Left lung (tissue), 4 donors: ENCODE measurements at regions not wholly inside any gene's neighbourhood (a gene's known extent, or its start where the extent isn't known, plus 50 kb on each side); places are given as distances from the start of the nearest gene placed in this dataset.

Experiments used
- ATAC-seq: fragments of 200-7000 bp; cut with Tn5 transposase; one replicate; pipeline ENCODE4 v1.9.1; 2020; ENCODE audit warnings: moderate library complexity
- DNase-seq, 4 donors: peaks; one replicate each; pipeline ENCODE4 v3.0.0-alpha.2; 2013 to 2020
- H3K27ac ChIP-seq, 2 donors: fragments of 200-600 bp; sonication (generic) in 1 of 2; one replicate each; pipeline versions ENCODE4 v1.5.0 to v1.8.0; 2020 to 2021
- H3K27me3 ChIP-seq, 2 donors: fragments of 200-600 bp; sonication (generic) in 1 of 2; one replicate each; pipeline versions ENCODE4 v1.5.0 to v1.8.0; 2020 to 2021
- H3K36me3 ChIP-seq, 2 donors: fragments of 200-600 bp; sonication (generic) in 1 of 2; one replicate each; pipeline versions ENCODE4 v1.5.0 to v1.8.0; 2020 to 2021
- H3K4me1 ChIP-seq, 2 donors: fragments of 200-600 bp; one replicate each; pipeline ENCODE4 v1.8.0; 2021
- H3K4me3 ChIP-seq, 2 donors: fragments of 200-600 bp; sonication (generic) in 1 of 2; one replicate each; pipeline versions ENCODE4 v1.5.0 to v1.8.0; 2020 to 2021; ENCODE audit warnings: mild to moderate bottlenecking in 1 of 2
- H3K9me3 ChIP-seq, 2 donors: fragments of 200-600 bp; sonication (generic) in 1 of 2; one replicate each; pipeline versions ENCODE4 v1.5.0 to v1.8.0; 2020 to 2021
- CTCF ChIP-seq, 2 donors: fragments of 200-600 bp; sonication (generic) in 1 of 2; IDR thresholded peaks; one replicate each; pipeline versions ENCODE4 v1.5.0 to v1.8.0; 2021; ENCODE audit warnings: antibody characterized with exemption in 2 of 2
- intact Hi-C, 2 donors: fragments of 100-400 bp; cut with DNase I; formaldehyde crosslinking; loops; one replicate each; pipeline versions ENCODE4 v1.11.2 to v1.14.2; 2022
- donor health status: DM: no; HTN: yes; CAD: no.
- donor health status: DM: no; HTN: no; CAD: no.

DNA sequence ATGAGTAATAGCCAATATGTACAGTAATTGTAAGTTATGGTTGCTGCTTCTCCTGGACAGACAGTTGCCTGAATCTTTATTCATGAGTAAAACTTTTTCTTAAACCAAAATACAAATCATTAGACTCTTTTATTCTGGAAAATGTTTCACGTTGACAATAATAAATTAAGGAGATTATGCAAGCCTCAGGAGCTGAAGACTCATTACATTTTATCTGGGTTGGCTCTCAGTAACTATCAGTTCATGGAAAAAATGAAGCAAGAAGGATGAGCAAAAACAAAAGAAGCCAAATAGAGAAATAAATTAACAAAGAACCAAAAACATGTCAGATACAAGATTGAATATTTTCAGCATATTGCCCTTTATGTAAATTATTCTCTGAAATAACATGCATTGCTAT is 88.9 kb upstream of the PRR16 start:
- no peaks in the 10 kb centered on the region for H3K36me3 ChIP-seq
- H3K4me3 ChIP-seq = no peak overlapping the region
- no peak for DNase-seq
- no peak for ATAC-seq
- TF ChIP-seq CTCF (IDR thresholded peaks at IDR 0.05) = no peak
- intact Hi-C loops = no loop called here
- H3K4me1 ChIP-seq = no peaks in the 10 kb centered on the region
- H3K27me3 ChIP-seq = no peaks in the 10 kb centered on the region
- H3K9me3 ChIP-seq = peaks cover 0 to 27% of the 10 kb centered on the region in 2 donors
- no peak overlapping the region for H3K27ac ChIP-seq

DNA sequence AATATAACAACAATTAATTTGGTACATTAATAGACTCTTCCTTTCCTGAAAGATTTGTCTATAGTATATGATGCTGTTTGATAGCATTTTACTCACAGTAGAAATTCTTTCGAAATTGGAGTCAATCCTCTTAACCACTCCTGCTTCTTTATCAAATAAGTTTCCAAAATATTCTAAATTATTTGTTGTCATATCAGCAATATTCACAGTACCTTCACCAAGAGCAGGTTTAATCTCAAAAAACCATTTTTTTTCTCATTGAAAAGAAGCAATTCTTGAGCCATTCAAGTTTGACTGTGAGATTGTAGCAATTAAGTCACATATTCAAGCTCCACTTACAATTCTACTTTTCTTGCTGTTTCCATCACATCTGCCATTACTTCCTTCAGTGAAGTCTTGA is 83.5 kb upstream of the PRR16 start:
- ATAC-seq (no peak), DNase-seq (no peak)
- intact Hi-C loops = no loop called here
- no peaks in the 10 kb centered on the region for H3K4me1 ChIP-seq
- H3K9me3 ChIP-seq = peaks cover 0 to 27% of the 10 kb centered on the region in 2 donors
- no peak for TF ChIP-seq CTCF (IDR thresholded peaks at IDR 0.05)
- H3K27me3 ChIP-seq = no peaks in the 10 kb centered on the region
- no peak overlapping the region for H3K4me3 ChIP-seq
- H3K27ac ChIP-seq = no peak overlapping the region
- H3K36me3 ChIP-seq = no peaks in the 10 kb centered on the region

DNA sequence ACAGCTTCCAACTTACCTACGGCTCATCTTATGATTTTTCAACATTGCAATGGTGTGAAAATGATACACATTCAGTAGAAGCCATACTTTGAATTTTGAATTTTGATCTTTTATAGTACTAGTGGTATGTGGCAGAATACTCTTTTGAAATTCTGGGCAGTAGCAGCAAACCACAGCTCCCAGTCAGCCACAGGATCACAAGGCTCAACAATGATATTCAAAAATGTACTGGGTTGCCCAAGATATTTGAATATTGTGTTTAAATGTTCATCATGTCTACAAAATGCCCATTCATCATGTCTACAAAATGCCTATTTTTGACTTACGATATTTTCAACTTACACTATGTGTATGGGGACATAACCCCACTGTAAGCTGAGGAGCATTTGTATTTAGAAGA is 81.3 kb upstream of the PRR16 start:
- no peak overlapping the region for H3K27ac ChIP-seq
- H3K4me3 ChIP-seq = no peak overlapping the region
- H3K4me1 ChIP-seq = peaks cover 0 to 6% of the 10 kb centered on the region in 2 donors
- ATAC-seq (no peak), DNase-seq (no peak)
- H3K36me3 ChIP-seq = no peaks in the 10 kb centered on the region
- no peaks in the 10 kb centered on the region for H3K27me3 ChIP-seq
- no peak for TF ChIP-seq CTCF (IDR thresholded peaks at IDR 0.05)
- intact Hi-C loops = no loop called here
- peaks cover 0 to 21% of the 10 kb centered on the region in 2 donors for H3K9me3 ChIP-seq

GRCh38 chr5:120386981-120387380 is 77.1 kb upstream of the PRR16 start:
- H3K4me1 ChIP-seq = peaks cover 0 to 18% of the 10 kb centered on the region in 2 donors
- no peak overlapping the region for H3K27ac ChIP-seq
- no peak for DNase-seq
- H3K36me3 ChIP-seq = no peaks in the 10 kb centered on the region
- TF ChIP-seq CTCF (IDR thresholded peaks at IDR 0.05) = no peak
- H3K27me3 ChIP-seq = no peaks in the 10 kb centered on the region
- no peaks in the 10 kb centered on the region for H3K9me3 ChIP-seq
- intact Hi-C loops = no loop called here
- H3K4me3 ChIP-seq = no peak overlapping the region
- no peak for ATAC-seq

GRCh38 chr5:120388016-120388781 is 75.9 kb upstream of the PRR16 start:
- intact Hi-C loops = no loop called here
- H3K27ac ChIP-seq = peak overlapping the region; percentile 17 to 63
- ATAC-seq = peak; percentile 78
- no peaks in the 10 kb centered on the region for H3K36me3 ChIP-seq
- peaks cover 0 to 18% of the 10 kb centered on the region in 2 donors for H3K4me1 ChIP-seq
- no peak for TF ChIP-seq CTCF (IDR thresholded peaks at IDR 0.05)
- no peak overlapping the region for H3K4me3 ChIP-seq
- no peak for DNase-seq
- H3K9me3 ChIP-seq = no peaks in the 10 kb centered on the region
- no peaks in the 10 kb centered on the region for H3K27me3 ChIP-seq
